Erythroblast (primary cell): ENCODE measurements at regions not wholly inside any gene's neighbourhood (a gene's known extent, or its start where the extent isn't known, plus 50 kb on each side); places are given as distances from the start of the nearest gene placed in this dataset.

Source experiments
- GATA1 ChIP-seq: IDR thresholded peaks from 2 replicates; pipeline ENCODE4 v1.6.1; 2011; ENCODE audit warnings: low read depth, mild to moderate bottlenecking, control low read depth, low read length, moderate library complexity
- POLR2A ChIP-seq: IDR thresholded peaks from 2 replicates; pipeline ENCODE4 v1.6.1; 2011; ENCODE audit warnings: mild to moderate bottlenecking, low read length

- TF ChIP-seq POLR2A (no peak), GATA1 (no peak)
These were observed 399.9 kb upstream of the CBLB start for GRCh38 chr3:106268696-106269095.
